ENCODE measurements at regions not wholly inside any gene's neighbourhood (a gene's known extent, or its start where the extent isn't known, plus 50 kb on each side); places are given as distances from the start of the nearest gene placed in this dataset.

DNA sequence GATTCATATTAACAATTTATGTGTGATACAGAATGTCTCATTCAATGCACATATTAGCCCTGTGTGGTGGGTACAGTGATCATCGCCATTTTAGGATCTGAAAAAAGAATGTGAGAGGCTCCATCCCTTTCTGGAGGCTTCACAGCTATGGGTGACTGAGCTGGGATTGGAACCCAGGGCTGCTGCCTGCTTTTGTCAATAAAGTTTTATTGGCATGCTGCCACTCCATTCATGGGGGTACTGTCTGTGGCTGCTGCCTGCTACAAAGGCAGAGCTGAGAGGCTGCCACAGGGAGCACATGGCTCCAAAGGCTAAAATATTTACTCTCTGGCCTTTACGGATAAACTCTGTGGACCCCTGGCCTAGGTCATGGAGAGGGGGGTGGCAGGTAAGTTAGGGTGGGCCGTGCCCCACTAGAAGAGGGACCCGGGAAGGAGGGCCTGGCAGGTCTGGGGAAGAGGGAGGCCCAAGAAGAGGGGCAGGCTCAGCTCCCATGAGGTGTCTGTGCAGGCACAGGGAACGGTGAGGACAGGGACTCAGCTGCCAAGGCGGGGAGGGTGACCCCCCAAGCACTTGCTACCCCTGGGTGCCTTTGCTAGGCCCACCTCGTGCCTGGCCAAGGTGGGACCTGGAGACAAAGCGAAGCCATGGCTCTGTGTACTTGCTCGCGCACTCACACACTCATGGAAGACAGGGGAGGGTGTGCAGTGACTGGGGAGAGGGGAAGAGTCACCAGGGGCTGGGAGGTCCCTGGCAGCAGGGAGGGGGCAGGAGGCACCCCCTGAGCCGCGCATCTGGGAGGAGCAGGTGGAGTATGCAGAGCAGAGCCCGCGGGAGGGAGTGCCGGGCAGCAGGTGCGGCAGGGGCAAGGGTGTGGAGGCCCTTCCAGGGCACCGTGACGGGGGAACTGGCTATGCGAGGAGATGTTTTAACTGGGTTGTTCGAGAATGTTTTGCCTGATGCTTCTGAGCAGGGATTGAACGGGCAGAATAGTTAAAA, 335.3 kb downstream of the CTTN start:
- DNase-seq, result no peak

DNA sequence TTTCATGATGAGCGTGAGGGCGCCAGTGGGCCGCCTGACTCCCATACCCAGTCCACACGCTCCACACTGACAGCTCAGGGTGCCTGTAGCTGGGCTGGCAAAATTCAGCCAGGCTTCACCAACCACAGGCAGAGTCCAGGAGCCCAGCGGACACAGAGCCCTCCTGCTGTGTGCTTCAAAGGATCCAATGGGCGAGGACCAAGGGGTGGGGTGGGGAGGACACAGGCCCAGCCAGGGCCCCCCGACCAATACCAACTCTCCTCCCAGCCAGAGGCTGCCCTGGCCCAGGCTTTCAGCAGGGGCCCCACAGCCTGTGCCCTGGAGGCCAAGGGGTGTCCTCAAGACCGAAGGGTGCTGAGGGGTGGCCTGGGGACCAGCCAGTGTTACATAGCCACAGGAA, 336.1 kb downstream of the CTTN start:
- DNase-seq, result no peak

GRCh38 chr11:70734911-70735310, 336.6 kb downstream of the CTTN start:
- no peak for DNase-seq

DNA sequence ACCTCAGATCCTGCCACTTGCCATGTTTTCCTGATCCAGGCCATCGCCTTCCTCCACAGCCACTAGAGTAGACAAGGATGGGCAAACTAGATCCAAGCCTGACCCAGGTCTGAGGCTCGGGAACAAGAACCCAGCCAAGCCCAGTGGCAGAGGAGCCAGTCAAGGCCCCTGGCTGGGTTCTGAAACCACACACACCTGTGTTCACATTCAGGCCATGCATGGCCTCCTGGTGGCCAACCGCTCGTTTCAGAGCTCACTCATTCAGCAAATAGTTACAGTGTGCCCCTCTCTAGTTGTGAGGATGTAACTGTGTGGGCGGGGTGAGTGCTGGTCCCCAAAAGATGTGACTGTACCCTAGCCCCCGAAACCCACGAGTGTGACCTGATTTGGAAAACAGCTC, 337.6 kb downstream of the CTTN start:
- DNase-seq, result no peak

DNA sequence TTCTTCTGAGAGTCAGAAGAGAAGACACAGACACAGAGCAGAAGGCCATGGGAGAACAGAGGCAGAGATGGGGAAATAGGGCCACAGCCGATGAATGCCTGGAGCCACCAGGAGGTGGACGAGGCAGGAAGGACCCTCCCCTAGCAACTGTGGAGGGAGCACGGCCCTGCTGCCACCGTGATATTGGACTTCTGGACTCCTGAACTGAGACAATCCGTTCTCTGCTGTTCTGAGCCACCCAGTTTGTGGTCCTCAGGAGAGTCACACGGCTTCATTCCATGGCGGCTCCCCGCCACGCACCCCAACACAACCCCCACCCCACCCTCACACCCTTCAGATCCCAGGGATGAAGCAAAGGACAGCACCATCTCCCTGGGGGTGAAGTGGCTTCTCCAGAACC, 338.1 kb downstream of the CTTN start:
- no peak for DNase-seq

- no peak for DNase-seq
Observed at GRCh38 chr11:70736937-70737640, 338.8 kb downstream of the CTTN start.

GRCh38 chr11:70737816-70738630, 339.7 kb downstream of the CTTN start:
- no peak for DNase-seq

DNA sequence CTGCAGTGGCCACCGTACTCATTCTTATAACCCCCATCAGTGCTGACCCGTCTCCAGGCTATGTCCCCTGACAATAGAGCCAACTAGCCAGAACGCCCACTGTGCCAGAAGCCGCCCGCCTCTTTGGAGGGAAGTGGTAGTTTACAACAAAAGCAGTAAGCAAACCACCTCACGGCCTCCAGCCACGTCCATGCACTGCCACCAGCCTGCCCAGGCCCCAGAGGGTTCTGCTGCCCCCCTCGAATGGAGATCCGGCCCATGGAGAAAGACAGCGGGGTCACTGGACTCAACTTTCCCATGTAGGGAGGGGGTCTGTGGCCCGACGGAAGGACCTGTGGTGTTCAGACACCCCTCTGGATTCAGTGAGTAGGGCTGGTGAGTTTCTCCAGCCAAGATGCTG, 340.3 kb downstream of the CTTN start:
- DNase-seq, result no peak

DNA sequence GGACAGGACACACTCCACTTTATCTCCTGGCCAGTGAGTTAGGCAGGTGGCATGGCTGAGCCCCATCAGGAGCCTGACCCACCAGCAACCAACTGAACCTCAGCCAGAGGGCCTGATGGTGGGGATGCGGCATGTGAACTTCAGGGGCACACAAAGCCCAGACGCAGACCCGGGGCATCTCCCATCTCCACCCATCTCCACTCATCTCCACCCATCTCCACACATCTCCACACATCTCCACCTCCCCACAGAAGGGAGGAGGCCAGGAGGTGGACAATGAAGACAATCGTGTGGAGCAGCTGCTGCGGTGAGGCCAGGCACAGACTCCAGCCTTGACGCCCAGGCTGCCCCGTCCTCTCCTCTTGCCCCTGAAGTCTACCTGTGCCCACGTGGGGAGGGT, 340.8 kb downstream of the CTTN start:
- no peak for DNase-seq

- DNase-seq, result no peak
Observed at GRCh38 chr11:70739811-70740487, 341.6 kb downstream of the CTTN start.

GRCh38 chr11:70740488-70740851, 342.1 kb downstream of the CTTN start:
- no peak for DNase-seq

- no peak for DNase-seq
Observed at GRCh38 chr11:70741085-70741484, 342.8 kb downstream of the CTTN start.

DNA sequence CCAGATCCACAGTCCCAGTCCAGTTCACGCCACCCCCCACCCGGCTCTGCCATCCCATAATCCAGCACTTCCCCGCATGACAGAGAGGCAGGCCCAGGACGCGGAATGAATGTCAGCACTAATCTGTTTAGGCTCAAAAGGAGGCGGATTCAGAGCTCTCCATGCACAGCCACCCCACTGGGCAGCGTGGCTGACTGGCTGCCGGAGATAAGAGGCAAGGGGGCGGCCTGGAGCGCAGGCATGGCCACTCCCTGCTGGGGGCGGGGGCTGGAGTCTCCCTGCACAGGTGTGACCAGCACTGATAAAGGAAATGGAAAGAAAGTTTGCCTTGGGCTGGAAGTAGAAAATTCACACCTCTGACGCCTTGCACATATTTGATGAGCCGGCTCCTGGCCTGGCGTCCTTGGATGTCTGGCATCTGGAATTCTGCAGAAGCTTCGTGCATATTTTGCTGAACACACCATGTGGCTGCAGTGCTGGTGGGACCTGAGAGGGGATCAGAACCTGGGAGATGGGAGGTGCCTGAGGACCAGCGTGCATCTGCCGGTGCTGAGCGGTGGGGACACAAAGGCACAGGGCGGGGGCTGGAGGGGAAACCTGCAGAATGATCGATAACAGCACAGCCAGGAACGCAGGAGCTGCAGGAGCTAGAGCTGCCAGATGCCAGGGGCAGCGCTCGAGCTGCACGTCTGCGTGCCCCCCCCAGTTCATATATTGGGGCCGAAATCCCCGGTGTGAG, 344.4 kb downstream of the CTTN start:
- no peak for DNase-seq

DNA sequence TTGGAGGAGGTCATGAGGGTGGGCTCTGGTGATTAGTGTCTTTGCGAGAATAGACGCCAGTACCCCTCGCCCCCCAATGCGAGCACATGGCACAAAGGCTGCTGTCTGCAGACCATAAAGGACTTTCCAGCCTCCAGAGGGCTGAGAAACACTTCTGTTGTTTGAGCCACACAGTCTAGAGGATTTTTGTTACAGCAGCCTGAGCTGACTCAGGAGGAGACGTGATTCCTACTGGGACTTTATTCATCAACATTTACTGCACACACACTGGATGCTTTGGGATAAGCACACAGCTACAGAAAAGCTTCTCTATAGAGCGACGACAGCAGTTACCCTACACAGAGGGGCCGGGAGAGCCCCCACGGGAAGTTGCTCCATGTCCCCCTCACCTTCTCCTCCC, 345.0 kb downstream of the CTTN start:
- DNase-seq, result no peak

- no peak for DNase-seq
Observed at GRCh38 chr11:70743941-70744351, 345.6 kb downstream of the CTTN start.

DNA sequence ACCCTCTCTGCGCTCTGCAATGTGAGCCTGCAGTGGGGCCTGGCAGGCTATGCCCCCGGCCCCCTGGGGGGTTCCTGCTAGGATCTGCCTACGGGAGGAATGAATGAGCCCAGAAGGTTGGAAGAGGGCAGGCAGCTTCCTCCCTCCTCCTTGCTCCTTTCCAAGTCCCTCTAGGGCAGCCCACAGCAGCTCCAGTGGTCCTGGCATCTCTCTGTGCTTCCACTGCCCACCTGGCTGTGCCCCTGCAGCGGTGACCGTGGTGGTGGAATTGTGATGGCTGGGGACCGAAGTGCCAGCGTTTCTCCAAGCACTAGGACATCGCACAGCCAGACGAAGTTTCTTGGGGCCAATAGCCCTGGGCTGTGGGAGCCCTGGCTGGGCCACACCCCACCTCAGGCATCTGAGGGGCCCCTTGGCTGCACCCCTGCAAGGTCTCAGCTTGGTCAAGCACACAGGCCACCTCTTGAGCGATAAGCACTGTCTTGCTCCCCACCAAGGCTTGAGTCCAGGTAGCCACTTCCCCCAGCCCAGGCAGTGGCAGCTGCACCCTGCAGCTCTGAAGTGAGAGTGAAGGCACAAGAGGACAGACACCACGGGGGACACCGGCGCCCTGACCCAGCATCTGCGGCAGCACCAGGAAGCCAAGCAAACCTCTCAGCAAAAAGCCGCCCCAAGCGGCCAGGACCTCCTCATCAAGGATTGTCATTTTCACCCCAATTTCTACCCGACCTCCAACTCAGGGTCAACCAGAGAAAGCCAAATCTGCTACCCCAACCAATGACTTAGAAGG, 346.3 kb downstream of the CTTN start:
- DNase-seq, result no peak

DNA sequence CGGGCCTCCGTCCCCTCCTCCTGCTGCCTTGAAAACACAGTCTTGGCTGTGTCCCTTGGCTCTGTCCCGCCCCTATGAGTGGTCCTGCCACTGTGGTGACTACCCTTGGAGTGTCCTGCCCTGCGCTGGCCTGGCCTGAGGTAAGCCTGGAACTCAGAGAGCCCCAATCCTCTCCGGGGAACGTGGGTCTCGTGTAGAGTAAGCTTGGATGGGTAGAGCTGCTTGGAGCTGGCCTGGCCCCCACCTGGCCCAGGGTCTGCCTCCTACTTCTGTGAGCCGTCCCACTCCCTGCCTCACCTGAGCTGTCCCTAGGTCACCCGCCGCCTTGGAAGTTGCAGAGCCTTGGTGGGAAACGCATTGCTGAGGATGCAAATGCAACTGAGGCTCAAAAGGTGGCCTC, 347.1 kb downstream of the CTTN start:
- no peak for DNase-seq

DNA sequence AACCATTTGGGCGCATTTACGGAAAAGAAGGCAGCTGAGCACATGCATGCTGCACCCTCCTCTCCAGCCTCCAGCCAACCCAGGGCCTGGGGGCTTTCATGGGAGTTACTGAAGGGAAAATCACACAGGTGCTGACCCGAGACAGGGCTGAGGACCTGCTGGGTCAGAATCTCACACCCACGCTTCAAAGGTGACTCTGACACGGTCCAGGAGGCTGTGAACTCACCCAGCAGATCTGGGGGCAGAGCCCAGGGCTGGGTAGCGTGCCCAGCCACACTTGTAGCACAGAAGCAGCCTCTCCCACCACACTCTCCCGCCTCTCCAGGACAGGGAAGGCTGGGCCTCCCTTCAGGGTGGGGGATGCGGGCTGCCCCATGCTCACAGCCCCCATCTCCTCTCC, 347.6 kb downstream of the CTTN start:
- no peak for DNase-seq

DNA sequence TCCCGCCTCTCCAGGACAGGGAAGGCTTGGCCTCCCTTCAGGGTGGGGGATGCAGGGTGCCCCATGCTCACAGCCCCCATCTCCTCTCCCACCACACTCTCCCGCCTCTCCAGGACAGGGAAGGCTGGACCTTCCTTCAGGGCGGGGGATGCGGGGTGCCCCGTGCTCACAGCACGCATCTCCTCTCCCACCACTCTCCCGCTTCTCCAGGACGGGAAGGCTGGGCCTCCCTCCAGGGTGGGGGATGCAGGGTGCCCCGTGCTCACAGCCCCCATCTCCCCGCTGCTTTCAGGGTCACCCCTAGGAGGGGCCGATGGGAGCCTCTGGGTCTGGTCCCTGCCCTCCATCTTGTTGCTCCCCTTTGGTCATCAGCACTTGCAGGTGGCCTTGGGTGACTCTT, 348.0 kb downstream of the CTTN start:
- no peak for DNase-seq

- DNase-seq, result no peak
Observed at GRCh38 chr11:70747285-70747684, 349.0 kb downstream of the CTTN start.

DNA sequence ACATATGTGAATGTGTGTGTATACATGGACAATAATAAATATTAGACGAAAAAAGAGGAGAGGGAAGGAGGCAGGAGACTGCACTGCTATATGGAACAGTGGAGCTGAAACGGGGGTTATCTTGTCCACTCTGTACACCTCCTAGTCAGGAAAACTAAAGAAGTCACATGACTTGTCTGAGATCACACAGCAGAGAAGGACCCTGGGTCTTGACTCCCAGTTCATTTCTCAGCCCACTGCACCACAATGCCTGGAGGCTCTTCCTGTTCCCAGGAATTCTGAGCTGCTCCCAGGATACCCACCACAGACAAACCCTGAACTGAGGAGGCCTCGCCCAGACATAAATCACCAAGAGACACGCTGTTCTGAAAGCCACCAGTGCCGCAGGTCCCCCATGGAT, 349.6 kb downstream of the CTTN start:
- DNase-seq, result no peak

All from stimulated activated CD4-positive, alpha-beta T cell treated with anti-CD3 and anti-CD28 coated beads, Interleukin-2, amount 100 ng/mL, for 48 hours (primary cell).